ENCODE measurements at regions not wholly inside any gene's neighbourhood (a gene's known extent, or its start where the extent isn't known, plus 50 kb on each side); places are given as distances from the start of the nearest gene placed in this dataset.

DNA sequence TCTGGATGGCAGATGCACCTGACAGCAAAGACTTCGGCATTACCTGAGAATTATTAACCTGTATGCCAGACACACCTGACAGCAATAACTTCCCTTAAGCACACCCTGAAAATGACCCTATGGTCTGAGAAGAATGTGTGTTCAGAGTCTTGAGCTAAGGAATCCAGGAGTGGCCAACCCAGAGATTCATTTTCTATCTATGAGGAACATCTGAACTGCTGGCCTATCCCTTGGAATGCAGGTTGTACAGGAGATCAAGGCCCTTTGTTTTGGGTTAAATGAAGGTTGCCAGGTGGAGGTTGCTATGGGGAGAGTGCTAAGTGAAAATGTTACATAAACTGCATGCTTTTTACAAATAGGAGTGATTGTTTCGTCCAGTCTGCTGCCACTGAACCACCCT, 200.9 kb upstream of the MEIS1 start:
- TF ChIP-seq, protein P1, sequence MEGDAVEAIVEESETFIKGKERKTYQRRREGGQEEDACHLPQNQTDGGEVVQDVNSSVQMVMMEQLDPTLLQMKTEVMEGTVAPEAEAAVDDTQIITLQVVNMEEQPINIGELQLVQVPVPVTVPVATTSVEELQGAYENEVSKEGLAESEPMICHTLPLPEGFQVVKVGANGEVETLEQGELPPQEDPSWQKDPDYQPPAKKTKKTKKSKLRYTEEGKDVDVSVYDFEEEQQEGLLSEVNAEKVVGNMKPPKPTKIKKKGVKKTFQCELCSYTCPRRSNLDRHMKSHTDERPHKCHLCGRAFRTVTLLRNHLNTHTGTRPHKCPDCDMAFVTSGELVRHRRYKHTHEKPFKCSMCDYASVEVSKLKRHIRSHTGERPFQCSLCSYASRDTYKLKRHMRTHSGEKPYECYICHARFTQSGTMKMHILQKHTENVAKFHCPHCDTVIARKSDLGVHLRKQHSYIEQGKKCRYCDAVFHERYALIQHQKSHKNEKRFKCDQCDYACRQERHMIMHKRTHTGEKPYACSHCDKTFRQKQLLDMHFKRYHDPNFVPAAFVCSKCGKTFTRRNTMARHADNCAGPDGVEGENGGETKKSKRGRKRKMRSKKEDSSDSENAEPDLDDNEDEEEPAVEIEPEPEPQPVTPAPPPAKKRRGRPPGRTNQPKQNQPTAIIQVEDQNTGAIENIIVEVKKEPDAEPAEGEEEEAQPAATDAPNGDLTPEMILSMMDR (IDR thresholded peaks at IDR 0.05) = no peak
- TF ChIP-seq POLR2A (IDR thresholded peaks at IDR 0.05) = no peak
